Right lobe of liver (tissue), 6 donors: ENCODE measurements at regions not wholly inside any gene's neighbourhood (a gene's known extent, or its start where the extent isn't known, plus 50 kb on each side); places are given as distances from the start of the nearest gene placed in this dataset.

Source experiments
- ATAC-seq, 4 donors: fragments of 200-7000 bp; cut with Tn5 transposase; one replicate each; pipeline ENCODE4 v1.9.1; 2020; ENCODE audit warnings: mild to moderate bottlenecking in 4 of 4, moderate library complexity in 4 of 4
- DNase-seq, 3 donors: peaks; one replicate each; pipeline ENCODE4 v3.0.0-alpha.2; 2020
- H3K27ac ChIP-seq, 3 donors: fragments of 200-600 bp; one replicate each; pipeline ENCODE4 v1.8.0; 2022
- H3K27me3 ChIP-seq, 2 donors: fragments of 200-600 bp; one replicate each; pipeline ENCODE4 v1.8.0; 2022
- H3K36me3 ChIP-seq, 4 donors: fragments of 200-600 bp; sonication (generic) in 1 of 4; one replicate each; pipeline versions ENCODE4 v1.5.1 to v1.8.0; 2017 to 2022; ENCODE audit warnings: control low read depth in 1 of 4
- H3K4me1 ChIP-seq, 4 donors: fragments of 200-600 bp; sonication (generic) in 1 of 4; one replicate each; pipeline versions ENCODE4 v1.5.1 to v1.8.0; 2017 to 2022; ENCODE audit warnings: control low read depth in 1 of 4
- H3K4me3 ChIP-seq, 3 donors: fragments of 200-600 bp; one replicate each; pipeline ENCODE4 v1.8.0; 2022
- H3K9me3 ChIP-seq, 4 donors: fragments of 200-600 bp; sonication (generic) in 1 of 4; one replicate each; pipeline versions ENCODE4 v1.5.1 to v1.8.0; 2017 to 2022; ENCODE audit warnings: control low read depth in 1 of 4
- CTCF ChIP-seq, 4 donors: fragments of 200-600 bp in 3 of 4; fragments of 450-650 bp in 1 of 4; IDR thresholded peaks; one replicate each; pipeline versions ENCODE4 v1.5.1 to v1.8.0; 2016 to 2022; ENCODE audit warnings: antibody characterized with exemption in 4 of 4, mild to moderate bottlenecking in 2 of 4
- POLR2A ChIP-seq: fragments of 450-650 bp; IDR thresholded peaks from one replicate; pipeline ENCODE4 v1.6.1; 2017; ENCODE audit warnings: antibody characterized with exemption, mild to moderate bottlenecking
- WGBS: methylation state at CpG from one replicate; pipeline ENCODE4 v1.1.6; 2018; ENCODE audit warnings: low coverage, low lambda C conversion rate; ENCODE audit not compliant: insufficient coverage; ENCODE audit errors: missing lambda C conversion rate; 5-methylcytosine and 5-hydroxymethylcytosine counted together
- intact Hi-C, 2 donors: fragments of 100-400 bp; cut with DNase I; formaldehyde crosslinking; loops; one replicate each; pipeline versions ENCODE4 v1.11.2 to v1.14.1; 2022
- donor health status: DM: no; HTN: yes; CAD: no.
- donor health status: DM: no; HTN: no; CAD: no.
- donor health status: DM: no; HTN: no; CAD: no.
- donor health status: DM: no; HTN: yes; CAD: no.
- donor health status: DM: no; HTN: yes; CAD: no.

DNA sequence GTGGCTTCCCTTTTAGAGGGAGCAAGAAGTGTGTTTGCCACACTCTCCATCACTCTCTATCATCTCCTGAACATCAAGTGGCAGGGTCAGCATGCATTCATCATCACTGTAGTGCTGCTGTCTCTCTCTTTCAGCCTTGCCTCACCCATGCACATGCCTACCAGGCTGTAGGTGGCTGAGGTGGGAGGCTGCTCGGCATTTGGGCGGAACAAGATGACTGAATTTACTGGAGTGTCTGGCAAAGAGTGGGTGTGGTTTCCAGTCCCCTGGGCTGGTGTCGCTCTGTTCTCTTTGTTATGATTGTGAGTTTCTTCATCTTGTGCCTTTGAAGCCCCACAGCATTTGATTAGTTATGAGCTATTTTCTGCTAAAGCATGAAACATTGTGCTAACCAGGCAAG is 541.9 kb upstream of the EEF2KMT start:
- intact Hi-C loops, result no loop called here

GRCh38 chr16:5635331-5635730 is 537.7 kb upstream of the EEF2KMT start:
- H3K4me1 ChIP-seq, result no peaks in the 10 kb centered on the region
- no peaks in the 10 kb centered on the region for H3K9me3 ChIP-seq
- intact Hi-C loops, result no loop called here
- WGBS, result 56% methylated on average over 2 of the region's 2 CpGs
- DNase-seq (no peak), ATAC-seq (no peak)
- H3K4me3 ChIP-seq, result no peak overlapping the region
- H3K36me3 ChIP-seq, result no peaks in the 10 kb centered on the region
- no peak overlapping the region for H3K27ac ChIP-seq
- H3K27me3 ChIP-seq, result no peaks in the 10 kb centered on the region
- TF ChIP-seq CTCF (IDR thresholded peaks at IDR 0.05), result no peak
- TF ChIP-seq POLR2A, result no peak

More for the DNA sequence above, 541.9 kb upstream of the EEF2KMT start:
- ATAC-seq, result no peak
- H3K9me3 ChIP-seq, result no peaks in the 10 kb centered on the region
- no peak for DNase-seq
- H3K36me3 ChIP-seq, result no peaks in the 10 kb centered on the region
- H3K4me1 ChIP-seq, result no peaks in the 10 kb centered on the region
- H3K4me3 ChIP-seq, result no peak overlapping the region
- no peak for TF ChIP-seq CTCF (IDR thresholded peaks at IDR 0.05)
- TF ChIP-seq POLR2A, result no peak
- H3K27me3 ChIP-seq, result no peaks in the 10 kb centered on the region
- WGBS, result 58% methylated on average over 2 of the region's 3 CpGs
- H3K27ac ChIP-seq, result no peak overlapping the region

GRCh38 chr16:5634666-5635180 is 537.1 kb upstream of the EEF2KMT start:
- Histone ChIP-seq H3K4me3 (no peak overlapping the region), H3K9me3 (no peaks in the 10 kb centered on the region), H3K36me3 (no peaks in the 10 kb centered on the region), H3K4me1 (no peaks in the 10 kb centered on the region), H3K27me3 (no peaks in the 10 kb centered on the region), H3K27ac (no peak overlapping the region)
- no peak for TF ChIP-seq POLR2A
- TF ChIP-seq CTCF (IDR thresholded peaks at IDR 0.05), result no peak
- intact Hi-C loops, result no loop called here
- WGBS, result 22% methylated on average over 2 of the region's 2 CpGs
- no peak for ATAC-seq
- no peak for DNase-seq

- Histone ChIP-seq H3K9me3 (no peaks in the 10 kb centered on the region), H3K36me3 (no peaks in the 10 kb centered on the region), H3K4me1 (no peaks in the 10 kb centered on the region), H3K27ac (no peak overlapping the region), H3K4me3 (no peak overlapping the region), H3K27me3 (no peaks in the 10 kb centered on the region)
- intact Hi-C loops, result no loop called here
- TF ChIP-seq CTCF (IDR thresholded peaks at IDR 0.05) (peak; percentile 13 to 58 (median 47)), POLR2A (no peak)
- ATAC-seq (peak in 3 of 4 donors; percentile 46 to 63 (median 54)), DNase-seq (no peak)
- 24% methylated on average over 5 of the region's 5 CpGs for WGBS
These were observed 536.3 kb upstream of the EEF2KMT start for GRCh38 chr16:5633845-5634440.
